SJCRH30 (cell line): ENCODE measurements at regions not wholly inside any gene's neighbourhood (a gene's known extent, or its start where the extent isn't known, plus 50 kb on each side); places are given as distances from the start of the nearest gene placed in this dataset.
"Not testable (repeated sequence)": the region's sequence is repeated elsewhere in the genome, so short reads cannot be mapped to it uniquely, and the experiment has no call there.

Experiments
- DNase-seq, 2 experiments: peaks; one replicate each; pipeline ENCODE4 v3.0.0-alpha.2; 2015 to 2020
- H3K27ac ChIP-seq: fragments of 250-450 bp; sonication (Bioruptor Pico); 2 replicates; pipeline ENCODE4 v1.5.1; 2020; ENCODE audit warnings: mild to moderate bottlenecking, moderate library complexity
- H3K27me3 ChIP-seq: fragments of 250-450 bp; sonication (Bioruptor Pico); 2 replicates; pipeline ENCODE4 v1.5.1; 2020; ENCODE audit warnings: mild to moderate bottlenecking, moderate library complexity
- H3K36me3 ChIP-seq: fragments of 250-450 bp; sonication (Bioruptor Pico); 2 replicates; pipeline ENCODE4 v1.5.1; 2020; ENCODE audit warnings: mild to moderate bottlenecking, moderate library complexity
- H3K4me1 ChIP-seq: fragments of 250-450 bp; sonication (Bioruptor Pico); 2 replicates; pipeline ENCODE4 v1.5.1; 2020; ENCODE audit warnings: mild to moderate bottlenecking, moderate library complexity
- H3K4me3 ChIP-seq: fragments of 250-450 bp; sonication (Bioruptor Pico); 2 replicates; pipeline ENCODE4 v1.5.1; 2020; ENCODE audit warnings: mild to moderate bottlenecking, moderate library complexity
- H3K9me3 ChIP-seq: fragments of 250-450 bp; sonication (Bioruptor Pico); replicated peaks from 2 replicates; pipeline ENCODE4 v1.5.1; 2020; ENCODE audit warnings: mild to moderate bottlenecking, moderate library complexity

GRCh38 chr1:197850918-197851317 lies 51.5 kb upstream of the C1orf53 start:
- Histone ChIP-seq H3K36me3 (no peaks in the 10 kb centered on the region), H3K27ac (no peak overlapping the region), H3K27me3 (no peaks in the 10 kb centered on the region), H3K4me1 (no peaks in the 10 kb centered on the region), H3K9me3 (no peaks in the 10 kb centered on the region), H3K4me3 (no peak overlapping the region)
- no peak for DNase-seq

GRCh38 chr1:197850042-197850441 lies 52.4 kb upstream of the C1orf53 start:
- no peak for DNase-seq
- no peaks in the 10 kb centered on the region for H3K9me3 ChIP-seq
- H3K27me3 ChIP-seq: no peaks in the 10 kb centered on the region
- H3K36me3 ChIP-seq: no peaks in the 10 kb centered on the region
- no peak overlapping the region for H3K4me3 ChIP-seq
- H3K27ac ChIP-seq: no peak overlapping the region
- H3K4me1 ChIP-seq: no peaks in the 10 kb centered on the region

GRCh38 chr1:197848350-197848749 lies 54.1 kb upstream of the C1orf53 start:
- Histone ChIP-seq H3K4me3 (no peak overlapping the region), H3K36me3 (no peaks in the 10 kb centered on the region), H3K27ac (no peak overlapping the region), H3K4me1 (no peaks in the 10 kb centered on the region), H3K27me3 (no peaks in the 10 kb centered on the region), H3K9me3 (no peaks in the 10 kb centered on the region)
- DNase-seq: no peak

- no peak overlapping the region for H3K27ac ChIP-seq
- H3K27me3 ChIP-seq: no peaks in the 10 kb centered on the region
- no peaks in the 10 kb centered on the region for H3K4me1 ChIP-seq
- H3K4me3 ChIP-seq: no peak overlapping the region
- H3K9me3 ChIP-seq: no peaks in the 10 kb centered on the region
- H3K36me3 ChIP-seq: no peaks in the 10 kb centered on the region
- no peak for DNase-seq
Measured at GRCh38 chr1:197845886-197846285, 56.5 kb upstream of the C1orf53 start.

GRCh38 chr1:197844651-197845050 lies 57.8 kb upstream of the C1orf53 start:
- H3K36me3 ChIP-seq: no peaks in the 10 kb centered on the region
- no peaks in the 10 kb centered on the region for H3K9me3 ChIP-seq
- no peak for DNase-seq
- no peak overlapping the region for H3K4me3 ChIP-seq
- no peaks in the 10 kb centered on the region for H3K4me1 ChIP-seq
- H3K27ac ChIP-seq: no peak overlapping the region
- no peaks in the 10 kb centered on the region for H3K27me3 ChIP-seq

- no peak for DNase-seq
- no peaks in the 10 kb centered on the region for H3K4me1 ChIP-seq
Measured at GRCh38 chr1:197843401-197843800, 59.0 kb upstream of the C1orf53 start.

GRCh38 chr1:197842646-197843045 lies 59.8 kb upstream of the C1orf53 start:
- no peak for DNase-seq

More at GRCh38 chr1:197843401-197843800, 59.0 kb upstream of the C1orf53 start:
- H3K27me3 ChIP-seq: no peaks in the 10 kb centered on the region
- H3K27ac ChIP-seq: no peak overlapping the region
- H3K36me3 ChIP-seq: no peaks in the 10 kb centered on the region
- H3K4me3 ChIP-seq: no peak overlapping the region
- no peaks in the 10 kb centered on the region for H3K9me3 ChIP-seq

GRCh38 chr1:197841883-197842553 lies 60.4 kb upstream of the C1orf53 start:
- H3K36me3 ChIP-seq: no peaks in the 10 kb centered on the region
- no peak overlapping the region for H3K27ac ChIP-seq
- H3K9me3 ChIP-seq: no peaks in the 10 kb centered on the region
- no peaks in the 10 kb centered on the region for H3K4me1 ChIP-seq
- no peaks in the 10 kb centered on the region for H3K27me3 ChIP-seq
- H3K4me3 ChIP-seq: no peak overlapping the region
- DNase-seq: no peak

More at GRCh38 chr1:197842646-197843045, 59.8 kb upstream of the C1orf53 start:
- Histone ChIP-seq H3K27me3 (no peaks in the 10 kb centered on the region), H3K4me3 (no peak overlapping the region), H3K4me1 (no peaks in the 10 kb centered on the region), H3K9me3 (no peaks in the 10 kb centered on the region), H3K27ac (no peak overlapping the region), H3K36me3 (no peaks in the 10 kb centered on the region)

GRCh38 chr1:197841158-197841557 lies 61.3 kb upstream of the C1orf53 start:
- no peak for DNase-seq
- no peak overlapping the region for H3K4me3 ChIP-seq
- H3K4me1 ChIP-seq: no peaks in the 10 kb centered on the region
- H3K27me3 ChIP-seq: no peaks in the 10 kb centered on the region
- no peak overlapping the region for H3K27ac ChIP-seq
- no peaks in the 10 kb centered on the region for H3K9me3 ChIP-seq
- H3K36me3 ChIP-seq: no peaks in the 10 kb centered on the region

- DNase-seq, H3K36me3 ChIP-seq, H3K4me1 ChIP-seq, H3K27me3 ChIP-seq, H3K9me3 ChIP-seq, H3K27ac ChIP-seq, H3K4me3 ChIP-seq: not testable (repeated sequence)
Measured at GRCh38 chr1:197839786-197840185, 62.6 kb upstream of the C1orf53 start.

- no peaks in the 10 kb centered on the region for H3K9me3 ChIP-seq
- H3K27me3 ChIP-seq: no peaks in the 10 kb centered on the region
- H3K27ac ChIP-seq: no peak overlapping the region
- no peaks in the 10 kb centered on the region for H3K36me3 ChIP-seq
- H3K4me1 ChIP-seq: no peaks in the 10 kb centered on the region
- H3K4me3 ChIP-seq: no peak overlapping the region
- DNase-seq: no peak
Measured at GRCh38 chr1:197838836-197839235, 63.6 kb upstream of the DENND1B start.

- H3K36me3 ChIP-seq: no peaks in the 10 kb centered on the region
- no peaks in the 10 kb centered on the region for H3K27me3 ChIP-seq
- H3K4me1 ChIP-seq: no peaks in the 10 kb centered on the region
- H3K4me3 ChIP-seq: no peak overlapping the region
- no peaks in the 10 kb centered on the region for H3K9me3 ChIP-seq
- H3K27ac ChIP-seq: no peak overlapping the region
- no peak for DNase-seq
Measured at GRCh38 chr1:197837911-197838310, 62.6 kb upstream of the DENND1B start.

GRCh38 chr1:197836356-197836755 lies 61.1 kb upstream of the DENND1B start:
- not testable (repeated sequence) for H3K27me3 ChIP-seq, H3K4me3 ChIP-seq, DNase-seq, H3K36me3 ChIP-seq, H3K9me3 ChIP-seq, H3K4me1 ChIP-seq, H3K27ac ChIP-seq

- H3K4me1 ChIP-seq, DNase-seq: not testable (repeated sequence)
Measured at GRCh38 chr1:197829011-197829410, 53.7 kb upstream of the DENND1B start.

GRCh38 chr1:197825541-197825940 lies 50.3 kb upstream of the DENND1B start:
- Histone ChIP-seq H3K36me3 (no peaks in the 10 kb centered on the region), H3K9me3 (no peaks in the 10 kb centered on the region), H3K27ac (no peak overlapping the region), H3K27me3 (no peaks in the 10 kb centered on the region), H3K4me1 (peaks cover 2% of the 10 kb centered on the region; the same call in 1 of the 2 replicates), H3K4me3 (no peak overlapping the region)
- peak in 1 of 2 experiments; percentile 34 for DNase-seq

More at GRCh38 chr1:197829011-197829410, 53.7 kb upstream of the DENND1B start:
- H3K27ac ChIP-seq, H3K4me3 ChIP-seq, H3K27me3 ChIP-seq, H3K9me3 ChIP-seq, H3K36me3 ChIP-seq: not testable (repeated sequence)
